B cell (primary cell): ENCODE measurements at regions not wholly inside any gene's neighbourhood (a gene's known extent, or its start where the extent isn't known, plus 50 kb on each side); places are given as distances from the start of the nearest gene placed in this dataset.

ENCODE experiments used
- EZH2 ChIP-seq: IDR thresholded peaks from 2 replicates; pipeline ENCODE4 v1.6.1; 2012; ENCODE audit warnings: borderline replicate concordance, low read depth, mild to moderate bottlenecking, moderate library complexity, low read length; ENCODE audit not compliant: insufficient read depth, poor library complexity, severe bottlenecking
- TF ChIP-seq, protein P1 (sequence below): fragments of 200-600 bp; IDR thresholded peaks from one replicate; pipeline ENCODE4 v1.8.0; 2022; ENCODE audit warnings: antibody characterized with exemption, mild to moderate bottlenecking

DNA sequence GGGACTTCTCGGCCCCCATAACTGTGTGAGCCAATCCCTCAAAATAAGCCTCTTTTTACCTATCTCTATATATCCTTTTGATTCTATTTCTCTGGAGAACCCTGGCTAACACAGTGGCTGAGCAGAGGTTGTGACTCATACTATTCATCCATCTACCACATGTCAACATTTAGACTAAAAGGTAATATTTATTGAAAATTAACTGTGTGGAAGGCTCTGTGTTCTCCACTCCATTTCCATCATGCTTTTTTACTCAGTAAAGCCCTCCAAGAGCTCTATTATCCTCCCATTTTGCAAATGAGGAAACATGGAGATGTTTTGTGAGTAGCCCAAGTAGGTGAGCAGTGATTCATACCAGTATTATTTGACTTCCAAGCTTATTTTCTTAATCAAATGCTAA lies 217.9 kb upstream of the DCBLD2 start:
- no peak for TF ChIP-seq EZH2
- TF ChIP-seq, protein P1, sequence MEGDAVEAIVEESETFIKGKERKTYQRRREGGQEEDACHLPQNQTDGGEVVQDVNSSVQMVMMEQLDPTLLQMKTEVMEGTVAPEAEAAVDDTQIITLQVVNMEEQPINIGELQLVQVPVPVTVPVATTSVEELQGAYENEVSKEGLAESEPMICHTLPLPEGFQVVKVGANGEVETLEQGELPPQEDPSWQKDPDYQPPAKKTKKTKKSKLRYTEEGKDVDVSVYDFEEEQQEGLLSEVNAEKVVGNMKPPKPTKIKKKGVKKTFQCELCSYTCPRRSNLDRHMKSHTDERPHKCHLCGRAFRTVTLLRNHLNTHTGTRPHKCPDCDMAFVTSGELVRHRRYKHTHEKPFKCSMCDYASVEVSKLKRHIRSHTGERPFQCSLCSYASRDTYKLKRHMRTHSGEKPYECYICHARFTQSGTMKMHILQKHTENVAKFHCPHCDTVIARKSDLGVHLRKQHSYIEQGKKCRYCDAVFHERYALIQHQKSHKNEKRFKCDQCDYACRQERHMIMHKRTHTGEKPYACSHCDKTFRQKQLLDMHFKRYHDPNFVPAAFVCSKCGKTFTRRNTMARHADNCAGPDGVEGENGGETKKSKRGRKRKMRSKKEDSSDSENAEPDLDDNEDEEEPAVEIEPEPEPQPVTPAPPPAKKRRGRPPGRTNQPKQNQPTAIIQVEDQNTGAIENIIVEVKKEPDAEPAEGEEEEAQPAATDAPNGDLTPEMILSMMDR: no peak
